ENCODE measurements at regions not wholly inside any gene's neighbourhood (a gene's known extent, or its start where the extent isn't known, plus 50 kb on each side); places are given as distances from the start of the nearest gene placed in this dataset.

- TF ChIP-seq RARB (CRISPR knock-in tag; IDR thresholded peaks at IDR 0.05) (no peak), ZC3H10 (CRISPR knock-in tag; IDR thresholded peaks at IDR 0.05) (no peak), ZNF70 (CRISPR knock-in tag; IDR thresholded peaks at IDR 0.05) (no peak), ZNF565 (CRISPR knock-in tag; conservative IDR thresholded peaks at IDR 0.05; ENCODE audit: low read depth) (no peak), ZNF8 (CRISPR knock-in tag; IDR thresholded peaks at IDR 0.05) (no peak), GLIS3 (CRISPR knock-in tag; IDR thresholded peaks at IDR 0.05) (no peak)
Measured at GRCh38 chr5:6989230-6989629, 276.0 kb downstream of the TENT4A start (continued).

GRCh38 chr5:6994097-6994496 is 280.9 kb downstream of the TENT4A start:
- ATAC-seq = no peak
- TF ChIP-seq ARNTL (CRISPR knock-in tag; IDR thresholded peaks at IDR 0.05; ENCODE audit: borderline replicate concordance, low read depth) = no peak
- TF ChIP-seq TOX (CRISPR knock-in tag; IDR thresholded peaks at IDR 0.05; ENCODE audit: borderline replicate concordance) = no peak
- no peak for TF ChIP-seq CREB5 (CRISPR knock-in tag; IDR thresholded peaks at IDR 0.05; ENCODE audit: low read depth)
- no peak for TF ChIP-seq ZFP30 (CRISPR knock-in tag; IDR thresholded peaks at IDR 0.05)
- TF ChIP-seq CSDC2 (CRISPR knock-in tag; IDR thresholded peaks at IDR 0.05) = no peak
- TF ChIP-seq BACH2 (CRISPR knock-in tag; IDR thresholded peaks at IDR 0.05; ENCODE audit: borderline replicate concordance) = no peak
- TF ChIP-seq GLIS3 (CRISPR knock-in tag; IDR thresholded peaks at IDR 0.05) = no peak
- TF ChIP-seq TCF4 (CRISPR knock-in tag; IDR thresholded peaks at IDR 0.05; ENCODE audit: borderline replicate concordance) = no peak
- TF ChIP-seq ZNF565 (CRISPR knock-in tag; conservative IDR thresholded peaks at IDR 0.05; ENCODE audit: low read depth) = no peak
- TF ChIP-seq ISL1 (CRISPR knock-in tag; IDR thresholded peaks at IDR 0.05) = no peak
- no peak for TF ChIP-seq SNAI2 (CRISPR knock-in tag; IDR thresholded peaks at IDR 0.05)
- no peak for TF ChIP-seq ZFP3 (CRISPR knock-in tag; IDR thresholded peaks at IDR 0.05)
- TF ChIP-seq POU6F1 (CRISPR knock-in tag; IDR thresholded peaks at IDR 0.05; ENCODE audit: borderline replicate concordance, low read depth) = no peak
- TF ChIP-seq PPARA (CRISPR knock-in tag; IDR thresholded peaks at IDR 0.05; ENCODE audit: borderline replicate concordance) = no peak
- TF ChIP-seq TSHZ2 (CRISPR knock-in tag; IDR thresholded peaks at IDR 0.05) = no peak
- TF ChIP-seq ZC3H10 (CRISPR knock-in tag; IDR thresholded peaks at IDR 0.05) = no peak
- no peak for TF ChIP-seq ZNF70 (CRISPR knock-in tag; IDR thresholded peaks at IDR 0.05)
- TF ChIP-seq RARB (CRISPR knock-in tag; IDR thresholded peaks at IDR 0.05) = no peak
- TF ChIP-seq CSRNP3 (CRISPR knock-in tag; IDR thresholded peaks at IDR 0.05) = no peak
- no peak for TF ChIP-seq ESRRG (CRISPR knock-in tag; IDR thresholded peaks at IDR 0.05)

- TF ChIP-seq TCF4 (CRISPR knock-in tag; IDR thresholded peaks at IDR 0.05; ENCODE audit: borderline replicate concordance) = no peak
- TF ChIP-seq ARNTL (CRISPR knock-in tag; IDR thresholded peaks at IDR 0.05; ENCODE audit: borderline replicate concordance, low read depth) = no peak
- TF ChIP-seq TOX (CRISPR knock-in tag; IDR thresholded peaks at IDR 0.05; ENCODE audit: borderline replicate concordance) = no peak
- TF ChIP-seq BACH2 (CRISPR knock-in tag; IDR thresholded peaks at IDR 0.05; ENCODE audit: borderline replicate concordance) = no peak
- no peak for TF ChIP-seq OSR1 (CRISPR knock-in tag; IDR thresholded peaks at IDR 0.05)
- TF ChIP-seq GLIS3 (CRISPR knock-in tag; IDR thresholded peaks at IDR 0.05) = no peak
- TF ChIP-seq SNAI2 (CRISPR knock-in tag; IDR thresholded peaks at IDR 0.05) = no peak
- TF ChIP-seq POU6F1 (CRISPR knock-in tag; IDR thresholded peaks at IDR 0.05; ENCODE audit: borderline replicate concordance, low read depth) = no peak
- no peak for TF ChIP-seq CSDC2 (CRISPR knock-in tag; IDR thresholded peaks at IDR 0.05)
- no peak for TF ChIP-seq ZC3H10 (CRISPR knock-in tag; IDR thresholded peaks at IDR 0.05)
- TF ChIP-seq TSHZ2 (CRISPR knock-in tag; IDR thresholded peaks at IDR 0.05) = no peak
- no peak for TF ChIP-seq RARB (CRISPR knock-in tag; IDR thresholded peaks at IDR 0.05)
- no peak for TF ChIP-seq ZFP3 (CRISPR knock-in tag; IDR thresholded peaks at IDR 0.05)
- no peak for TF ChIP-seq ZNF565 (CRISPR knock-in tag; conservative IDR thresholded peaks at IDR 0.05; ENCODE audit: low read depth)
- no peak for TF ChIP-seq CREB5 (CRISPR knock-in tag; IDR thresholded peaks at IDR 0.05; ENCODE audit: low read depth)
- ATAC-seq = no peak
Measured at GRCh38 chr5:6995115-6995514, 281.9 kb downstream of the TENT4A start.
